HEK293 (cell line): ENCODE measurements at regions not wholly inside any gene's neighbourhood (a gene's known extent, or its start where the extent isn't known, plus 50 kb on each side); places are given as distances from the start of the nearest gene placed in this dataset.

Experiments used
- CTCF ChIA-PET: fragments of 350-600 bp; formaldehyde crosslinking; extraction: SDS; loops from one replicate; lab custom pipeline; 2021; ENCODE audit warnings: antibody characterized with exemption; lab: Yijun Ruan, JAX
- POLR2A ChIA-PET: fragments of 300-600 bp; formaldehyde crosslinking; extraction: SDS; loops from one replicate; lab custom pipeline; 2020; ENCODE audit warnings: antibody characterized with exemption, inconsistent platforms; lab: Yijun Ruan, JAX
- H3K27ac ChIP-seq: fragments of 200-500 bp; sonication (Bioruptor generic); 2 replicates; pipeline ENCODE4 v1.5.1; 2014; ENCODE audit warnings: low read depth, low read length, control low read depth, inconsistent platforms; ENCODE audit errors: extremely low read depth
- H3K36me3 ChIP-seq, 2 experiments: fragments of 200-500 bp in 1 of 2; sonication (Bioruptor generic) in 1 of 2; 1 replicate in 1 of 2; 2 replicates in 1 of 2; pipeline ENCODE4 v1.5.1; 2014 to 2017; ENCODE audit warnings: inconsistent platforms in 2 of 2, low read length in 2 of 2; ENCODE audit not compliant: control insufficient read depth in 2 of 2, insufficient read depth in 1 of 2
- H3K4me1 ChIP-seq: fragments of 200-500 bp; sonication (Bioruptor generic); 2 replicates; pipeline ENCODE4 v1.5.1; 2014; ENCODE audit warnings: mild to moderate bottlenecking, low read length, inconsistent platforms; ENCODE audit not compliant: control insufficient read depth, insufficient read depth
- H3K4me3 ChIP-seq: 2 replicates; pipeline ENCODE4 v1.5.1; 2011; ENCODE audit warnings: low read depth, mild to moderate bottlenecking, control low read depth, low read length, moderate library complexity
- H3K9me3 ChIP-seq: fragments of 200-500 bp; sonication (Bioruptor generic); 2 replicates; pipeline ENCODE4 v1.5.1; 2014; ENCODE audit warnings: low read depth, low read length, inconsistent platforms; ENCODE audit not compliant: control insufficient read depth, insufficient read depth
- GLI2 ChIP-seq: fragments of 450-650 bp; formaldehyde crosslinking; IDR thresholded peaks from 2 replicates; pipeline ENCODE4; 2017; ENCODE audit warnings: missing biosample characterization, missing genetic modification characterization, low read depth, borderline replicate concordance
- KLF1 ChIP-seq: fragments of 450-650 bp; formaldehyde crosslinking; IDR thresholded peaks from 2 replicates; pipeline ENCODE4 v1.5.1; 2016; ENCODE audit warnings: missing biosample characterization, missing genetic modification characterization
- KLF10 ChIP-seq: fragments of 450-650 bp; IDR thresholded peaks from 2 replicates; pipeline ENCODE4 v1.5.1; 2018; ENCODE audit warnings: missing biosample characterization, mild to moderate bottlenecking, missing genetic modification characterization
- KLF9 ChIP-seq: fragments of 450-650 bp; formaldehyde crosslinking; IDR thresholded peaks from 2 replicates; pipeline ENCODE4 v1.5.1; 2016; ENCODE audit warnings: missing biosample characterization, missing genetic modification characterization, low read depth
- REPIN1 ChIP-seq: fragments of 450-650 bp; formaldehyde crosslinking; IDR thresholded peaks from 2 replicates; pipeline ENCODE4 v1.5.1; 2017; ENCODE audit warnings: missing biosample characterization, missing genetic modification characterization, low read depth
- SP2 ChIP-seq: fragments of 450-650 bp; formaldehyde crosslinking; IDR thresholded peaks from 2 replicates; pipeline ENCODE4 v1.5.1; 2016; ENCODE audit warnings: missing biosample characterization, missing genetic modification characterization
- YY1 ChIP-seq: fragments of 450-650 bp; formaldehyde crosslinking; IDR thresholded peaks from 2 replicates; pipeline ENCODE4 v1.5.1; 2018; ENCODE audit warnings: missing biosample characterization, missing genetic modification characterization
- ZBTB17 ChIP-seq: fragments of 450-650 bp; formaldehyde crosslinking; IDR thresholded peaks from 2 replicates; pipeline ENCODE4 v1.5.1; 2016; ENCODE audit warnings: missing biosample characterization, missing genetic modification characterization
- ZBTB21 ChIP-seq: fragments of 450-650 bp; formaldehyde crosslinking; IDR thresholded peaks from 2 replicates; pipeline ENCODE4 v1.5.1; 2017; ENCODE audit warnings: missing biosample characterization, missing genetic modification characterization
- ZIC2 ChIP-seq: fragments of 450-650 bp; formaldehyde crosslinking; IDR thresholded peaks from 2 replicates; pipeline ENCODE4 v1.5.1; 2016; ENCODE audit warnings: missing biosample characterization, missing genetic modification characterization
- ZNF10 ChIP-seq: fragments of 450-650 bp; formaldehyde crosslinking; IDR thresholded peaks from 2 replicates; pipeline ENCODE4 v1.5.1; 2017; ENCODE audit warnings: missing biosample characterization, missing genetic modification characterization
- ZNF146 ChIP-seq: fragments of 450-650 bp; formaldehyde crosslinking; IDR thresholded peaks from 2 replicates; pipeline ENCODE4 v1.5.1; 2016; ENCODE audit warnings: missing biosample characterization, missing genetic modification characterization
- ZNF157 ChIP-seq: fragments of 450-650 bp; formaldehyde crosslinking; IDR thresholded peaks from 2 replicates; pipeline ENCODE4 v1.5.1; 2016; ENCODE audit warnings: missing biosample characterization, missing genetic modification characterization
- ZNF23 ChIP-seq: fragments of 450-650 bp; formaldehyde crosslinking; IDR thresholded peaks from 2 replicates; pipeline ENCODE4 v1.5.1; 2016; ENCODE audit warnings: missing biosample characterization, missing genetic modification characterization, borderline replicate concordance
- ZNF596 ChIP-seq: fragments of 450-650 bp; IDR thresholded peaks from 2 replicates; pipeline ENCODE4 v1.5.0; 2018; ENCODE audit warnings: missing biosample characterization, mild to moderate bottlenecking, missing genetic modification characterization, moderate library complexity
- ZNF600 ChIP-seq: fragments of 450-650 bp; formaldehyde crosslinking; IDR thresholded peaks from 2 replicates; pipeline ENCODE4 v1.5.1; 2016; ENCODE audit warnings: missing biosample characterization, missing genetic modification characterization
- ZNF626 ChIP-seq: fragments of 450-650 bp; sonication (Bioruptor Pico); formaldehyde crosslinking; IDR thresholded peaks from 2 replicates; pipeline ENCODE4 v1.5.1; 2018; ENCODE audit warnings: missing biosample characterization, missing genetic modification characterization, inconsistent platforms
- ZNF660 ChIP-seq: fragments of 450-650 bp; IDR thresholded peaks from 2 replicates; pipeline ENCODE4 v1.5.1; 2018; ENCODE audit warnings: missing biosample characterization, mild to moderate bottlenecking, missing genetic modification characterization
- ZNF677 ChIP-seq: fragments of 450-650 bp; IDR thresholded peaks from 2 replicates; pipeline ENCODE4 v1.5.0; 2018; ENCODE audit warnings: missing biosample characterization, mild to moderate bottlenecking, missing genetic modification characterization, moderate library complexity
- ZNF785 ChIP-seq: fragments of 450-650 bp; formaldehyde crosslinking; IDR thresholded peaks from 2 replicates; pipeline ENCODE4 v1.5.1; 2016; ENCODE audit warnings: missing biosample characterization, missing genetic modification characterization
- TF ChIP-seq, protein P1 (sequence below): fragments of 450-650 bp; formaldehyde crosslinking; IDR thresholded peaks from 2 replicates; pipeline ENCODE4 v1.5.1; 2017; ENCODE audit warnings: missing biosample characterization, missing genetic modification characterization
- TF ChIP-seq, protein P2 (sequence below): fragments of 450-650 bp; formaldehyde crosslinking; IDR thresholded peaks from 2 replicates; pipeline ENCODE4 v1.5.1; 2016; ENCODE audit warnings: missing biosample characterization, missing genetic modification characterization
- TF ChIP-seq, protein P3 (sequence below): fragments of 450-650 bp; IDR thresholded peaks from 2 replicates; pipeline ENCODE4 v1.5.1; 2018; ENCODE audit warnings: missing biosample characterization, missing genetic modification characterization
- TF ChIP-seq, protein P4 (sequence below): fragments of 450-650 bp; formaldehyde crosslinking; IDR thresholded peaks from 2 replicates; pipeline ENCODE4 v1.5.1; 2016; ENCODE audit warnings: missing biosample characterization, missing genetic modification characterization
- TF ChIP-seq, protein P5 (sequence below): fragments of 450-650 bp; formaldehyde crosslinking; IDR thresholded peaks from 2 replicates; pipeline ENCODE4 v1.5.1; 2016; ENCODE audit warnings: missing biosample characterization, missing genetic modification characterization

DNA sequence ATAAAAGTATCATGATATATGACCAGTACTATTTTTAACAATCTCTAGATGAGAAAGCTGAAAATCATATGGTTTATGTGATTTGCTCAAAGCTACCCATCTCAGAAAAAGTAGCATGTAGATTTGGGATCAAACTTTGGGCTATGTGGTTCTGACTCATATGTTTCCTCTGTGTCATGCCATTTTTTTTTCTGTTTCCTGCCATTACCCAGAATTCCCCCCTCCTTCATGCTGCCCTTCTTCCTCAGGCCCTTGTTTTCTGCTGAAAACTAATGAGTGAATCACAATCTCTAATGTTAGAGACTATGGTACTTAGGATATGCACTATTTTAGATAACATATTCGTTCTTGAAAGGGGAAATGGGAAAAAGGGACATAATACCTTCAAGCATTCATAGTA, 80.7 kb downstream of the JRKL start:
- no peak overlapping the region for H3K27ac ChIP-seq
- H3K36me3 ChIP-seq: no peaks in the 10 kb centered on the region
- POLR2A ChIA-PET: no interaction called here
- TF ChIP-seq SP2 (no peak), KLF9 (no peak), REPIN1 (no peak), ZIC2 (tag by site-specific recombination) (no peak), ZBTB17 (tag by site-specific recombination) (no peak), ZNF600 (tag by site-specific recombination) (no peak)
- TF ChIP-seq, protein P1, sequence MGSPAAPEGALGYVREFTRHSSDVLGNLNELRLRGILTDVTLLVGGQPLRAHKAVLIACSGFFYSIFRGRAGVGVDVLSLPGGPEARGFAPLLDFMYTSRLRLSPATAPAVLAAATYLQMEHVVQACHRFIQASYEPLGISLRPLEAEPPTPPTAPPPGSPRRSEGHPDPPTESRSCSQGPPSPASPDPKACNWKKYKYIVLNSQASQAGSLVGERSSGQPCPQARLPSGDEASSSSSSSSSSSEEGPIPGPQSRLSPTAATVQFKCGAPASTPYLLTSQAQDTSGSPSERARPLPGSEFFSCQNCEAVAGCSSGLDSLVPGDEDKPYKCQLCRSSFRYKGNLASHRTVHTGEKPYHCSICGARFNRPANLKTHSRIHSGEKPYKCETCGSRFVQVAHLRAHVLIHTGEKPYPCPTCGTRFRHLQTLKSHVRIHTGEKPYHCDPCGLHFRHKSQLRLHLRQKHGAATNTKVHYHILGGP: no peak
- TF ChIP-seq, protein P2, sequence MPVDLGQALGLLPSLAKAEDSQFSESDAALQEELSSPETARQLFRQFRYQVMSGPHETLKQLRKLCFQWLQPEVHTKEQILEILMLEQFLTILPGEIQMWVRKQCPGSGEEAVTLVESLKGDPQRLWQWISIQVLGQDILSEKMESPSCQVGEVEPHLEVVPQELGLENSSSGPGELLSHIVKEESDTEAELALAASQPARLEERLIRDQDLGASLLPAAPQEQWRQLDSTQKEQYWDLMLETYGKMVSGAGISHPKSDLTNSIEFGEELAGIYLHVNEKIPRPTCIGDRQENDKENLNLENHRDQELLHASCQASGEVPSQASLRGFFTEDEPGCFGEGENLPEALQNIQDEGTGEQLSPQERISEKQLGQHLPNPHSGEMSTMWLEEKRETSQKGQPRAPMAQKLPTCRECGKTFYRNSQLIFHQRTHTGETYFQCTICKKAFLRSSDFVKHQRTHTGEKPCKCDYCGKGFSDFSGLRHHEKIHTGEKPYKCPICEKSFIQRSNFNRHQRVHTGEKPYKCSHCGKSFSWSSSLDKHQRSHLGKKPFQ (tag by site-specific recombination): no peak
- TF ChIP-seq, protein P3, sequence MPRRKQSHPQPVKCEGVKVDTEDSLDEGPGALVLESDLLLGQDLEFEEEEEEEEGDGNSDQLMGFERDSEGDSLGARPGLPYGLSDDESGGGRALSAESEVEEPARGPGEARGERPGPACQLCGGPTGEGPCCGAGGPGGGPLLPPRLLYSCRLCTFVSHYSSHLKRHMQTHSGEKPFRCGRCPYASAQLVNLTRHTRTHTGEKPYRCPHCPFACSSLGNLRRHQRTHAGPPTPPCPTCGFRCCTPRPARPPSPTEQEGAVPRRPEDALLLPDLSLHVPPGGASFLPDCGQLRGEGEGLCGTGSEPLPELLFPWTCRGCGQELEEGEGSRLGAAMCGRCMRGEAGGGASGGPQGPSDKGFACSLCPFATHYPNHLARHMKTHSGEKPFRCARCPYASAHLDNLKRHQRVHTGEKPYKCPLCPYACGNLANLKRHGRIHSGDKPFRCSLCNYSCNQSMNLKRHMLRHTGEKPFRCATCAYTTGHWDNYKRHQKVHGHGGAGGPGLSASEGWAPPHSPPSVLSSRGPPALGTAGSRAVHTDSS (tag by site-specific recombination): no peak
- CTCF ChIA-PET: no interaction called here
- H3K9me3 ChIP-seq: no peaks in the 10 kb centered on the region
- no peaks in the 10 kb centered on the region for H3K4me1 ChIP-seq
- no peak overlapping the region for H3K4me3 ChIP-seq

DNA sequence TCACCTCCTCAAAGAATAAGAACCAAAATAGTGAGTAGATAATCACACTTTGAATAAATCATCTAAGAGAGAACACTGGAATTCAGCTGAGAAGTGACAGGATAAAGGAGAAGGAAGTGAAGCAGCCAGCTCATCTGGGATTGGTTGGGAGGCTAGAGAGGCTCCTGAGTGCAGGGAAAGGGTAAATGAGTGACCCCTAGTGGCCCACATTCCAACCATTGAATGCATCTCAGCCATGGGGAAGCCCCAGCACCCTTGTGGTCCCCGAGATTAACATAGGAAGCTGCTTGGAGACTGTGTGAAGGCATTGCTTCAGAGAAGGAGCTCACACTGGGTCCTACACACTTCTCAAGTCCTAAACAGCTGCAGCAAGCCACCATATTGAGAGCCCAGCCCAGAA, 82.3 kb downstream of the JRKL start:
- no peaks in the 10 kb centered on the region for H3K4me1 ChIP-seq
- H3K4me3 ChIP-seq: no peak overlapping the region
- TF ChIP-seq ZNF23 (tag by site-specific recombination) (no peak), ZNF146 (tag by site-specific recombination) (no peak), ZNF785 (tag by site-specific recombination) (no peak)
- TF ChIP-seq, protein P4, sequence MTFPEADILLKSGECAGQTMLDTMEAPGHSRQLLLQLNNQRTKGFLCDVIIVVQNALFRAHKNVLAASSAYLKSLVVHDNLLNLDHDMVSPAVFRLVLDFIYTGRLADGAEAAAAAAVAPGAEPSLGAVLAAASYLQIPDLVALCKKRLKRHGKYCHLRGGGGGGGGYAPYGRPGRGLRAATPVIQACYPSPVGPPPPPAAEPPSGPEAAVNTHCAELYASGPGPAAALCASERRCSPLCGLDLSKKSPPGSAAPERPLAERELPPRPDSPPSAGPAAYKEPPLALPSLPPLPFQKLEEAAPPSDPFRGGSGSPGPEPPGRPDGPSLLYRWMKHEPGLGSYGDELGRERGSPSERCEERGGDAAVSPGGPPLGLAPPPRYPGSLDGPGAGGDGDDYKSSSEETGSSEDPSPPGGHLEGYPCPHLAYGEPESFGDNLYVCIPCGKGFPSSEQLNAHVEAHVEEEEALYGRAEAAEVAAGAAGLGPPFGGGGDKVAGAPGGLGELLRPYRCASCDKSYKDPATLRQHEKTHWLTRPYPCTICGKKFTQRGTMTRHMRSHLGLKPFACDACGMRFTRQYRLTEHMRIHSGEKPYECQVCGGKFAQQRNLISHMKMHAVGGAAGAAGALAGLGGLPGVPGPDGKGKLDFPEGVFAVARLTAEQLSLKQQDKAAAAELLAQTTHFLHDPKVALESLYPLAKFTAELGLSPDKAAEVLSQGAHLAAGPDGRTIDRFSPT: no peak
- TF ChIP-seq, protein P2 (tag by site-specific recombination): no peak
- no peak overlapping the region for H3K27ac ChIP-seq
- ChIA-PET POLR2A (no interaction called here), CTCF (interaction anchor here (0.6 to 1.0 kb wide), 3 partner anchors 10 to 328 kb away, joined by 3 read pairs; no protein-coding TSS in a partner anchor)
- H3K36me3 ChIP-seq: no peaks in the 10 kb centered on the region
- H3K9me3 ChIP-seq: no peaks in the 10 kb centered on the region

DNA sequence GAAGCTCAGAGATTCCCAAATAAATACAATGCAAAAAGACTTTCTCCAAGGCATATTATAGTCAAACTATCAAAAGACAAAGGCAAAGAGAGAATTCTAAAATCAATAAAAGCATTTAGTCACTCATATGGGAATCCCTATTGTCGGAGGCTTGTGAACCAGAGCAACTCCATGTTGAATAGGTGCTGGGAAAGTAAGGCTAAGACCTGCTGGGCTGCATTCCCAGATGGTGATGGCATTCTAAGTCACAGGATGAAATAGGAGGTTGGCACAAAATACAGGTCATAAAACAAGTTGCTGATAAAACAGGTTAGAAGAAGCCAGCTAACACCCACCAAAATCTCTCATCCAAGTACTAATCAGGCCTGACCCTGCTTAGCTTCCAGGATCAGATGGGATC, 84.5 kb downstream of the JRKL start:
- Histone ChIP-seq H3K4me1 (no peaks in the 10 kb centered on the region), H3K36me3 (no peaks in the 10 kb centered on the region), H3K9me3 (no peaks in the 10 kb centered on the region), H3K27ac (no peak overlapping the region), H3K4me3 (no peak overlapping the region)
- CTCF ChIA-PET: interaction anchor here (0.6 to 1.7 kb wide), 3 partner anchors 10 to 744 kb away, joined by 3 to 5 read pairs (median 3); no protein-coding TSS in a partner anchor
- POLR2A ChIA-PET: no interaction called here
- TF ChIP-seq GLI2 (no peak), ZNF157 (tag by site-specific recombination) (no peak), ZNF626 (tag by site-specific recombination) (no peak), ZNF596 (tag by site-specific recombination) (no peak), ZNF10 (tag by site-specific recombination) (no peak), KLF1 (tag by site-specific recombination) (no peak), ZBTB21 (tag by site-specific recombination) (no peak), KLF10 (tag by site-specific recombination) (no peak), ZNF660 (tag by site-specific recombination) (no peak), YY1 (tag by site-specific recombination) (no peak), ZNF677 (no peak)
- TF ChIP-seq, protein P5, sequence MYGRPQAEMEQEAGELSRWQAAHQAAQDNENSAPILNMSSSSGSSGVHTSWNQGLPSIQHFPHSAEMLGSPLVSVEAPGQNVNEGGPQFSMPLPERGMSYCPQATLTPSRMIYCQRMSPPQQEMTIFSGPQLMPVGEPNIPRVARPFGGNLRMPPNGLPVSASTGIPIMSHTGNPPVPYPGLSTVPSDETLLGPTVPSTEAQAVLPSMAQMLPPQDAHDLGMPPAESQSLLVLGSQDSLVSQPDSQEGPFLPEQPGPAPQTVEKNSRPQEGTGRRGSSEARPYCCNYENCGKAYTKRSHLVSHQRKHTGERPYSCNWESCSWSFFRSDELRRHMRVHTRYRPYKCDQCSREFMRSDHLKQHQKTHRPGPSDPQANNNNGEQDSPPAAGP (tag by site-specific recombination): no peak
